HEK293 (cell line): ENCODE measurements at regions not wholly inside any gene's neighbourhood (a gene's known extent, or its start where the extent isn't known, plus 50 kb on each side); places are given as distances from the start of the nearest gene placed in this dataset.

Source experiments
- CTCF ChIA-PET: fragments of 350-600 bp; formaldehyde crosslinking; extraction: SDS; loops from one replicate; lab custom pipeline; 2021; ENCODE audit warnings: antibody characterized with exemption; lab: Yijun Ruan, JAX
- POLR2A ChIA-PET: fragments of 300-600 bp; formaldehyde crosslinking; extraction: SDS; loops from one replicate; lab custom pipeline; 2020; ENCODE audit warnings: antibody characterized with exemption, inconsistent platforms; lab: Yijun Ruan, JAX
- H3K27ac ChIP-seq: fragments of 200-500 bp; sonication (Bioruptor generic); 2 replicates; pipeline ENCODE4 v1.5.1; 2014; ENCODE audit warnings: low read depth, low read length, control low read depth, inconsistent platforms; ENCODE audit errors: extremely low read depth
- H3K36me3 ChIP-seq, 2 experiments: fragments of 200-500 bp in 1 of 2; sonication (Bioruptor generic) in 1 of 2; 1 replicate in 1 of 2; 2 replicates in 1 of 2; pipeline ENCODE4 v1.5.1; 2014 to 2017; ENCODE audit warnings: inconsistent platforms in 2 of 2, low read length in 2 of 2; ENCODE audit not compliant: control insufficient read depth in 2 of 2, insufficient read depth in 1 of 2
- H3K4me1 ChIP-seq: fragments of 200-500 bp; sonication (Bioruptor generic); 2 replicates; pipeline ENCODE4 v1.5.1; 2014; ENCODE audit warnings: mild to moderate bottlenecking, low read length, inconsistent platforms; ENCODE audit not compliant: control insufficient read depth, insufficient read depth
- H3K4me3 ChIP-seq: 2 replicates; pipeline ENCODE4 v1.5.1; 2011; ENCODE audit warnings: low read depth, mild to moderate bottlenecking, control low read depth, low read length, moderate library complexity
- H3K9me3 ChIP-seq: fragments of 200-500 bp; sonication (Bioruptor generic); 2 replicates; pipeline ENCODE4 v1.5.1; 2014; ENCODE audit warnings: low read depth, low read length, inconsistent platforms; ENCODE audit not compliant: control insufficient read depth, insufficient read depth
- ATF2 ChIP-seq: fragments of 450-650 bp; formaldehyde crosslinking; IDR thresholded peaks from 2 replicates; pipeline ENCODE4 v1.5.1; 2016; ENCODE audit warnings: missing biosample characterization, missing genetic modification characterization, low read depth
- PRDM10 ChIP-seq: fragments of 450-650 bp; formaldehyde crosslinking; IDR thresholded peaks from 2 replicates; pipeline ENCODE4 v1.5.1; 2016; ENCODE audit warnings: missing biosample characterization, missing genetic modification characterization
- ZBTB21 ChIP-seq: fragments of 450-650 bp; formaldehyde crosslinking; IDR thresholded peaks from 2 replicates; pipeline ENCODE4 v1.5.1; 2017; ENCODE audit warnings: missing biosample characterization, missing genetic modification characterization
- ZNF114 ChIP-seq: fragments of 450-650 bp; formaldehyde crosslinking; IDR thresholded peaks from 2 replicates; pipeline ENCODE4 v1.5.0; 2017; ENCODE audit warnings: missing biosample characterization, missing genetic modification characterization
- ZNF169 ChIP-seq: fragments of 450-650 bp; formaldehyde crosslinking; IDR thresholded peaks from 2 replicates; pipeline ENCODE4 v1.5.1; 2016; ENCODE audit warnings: missing biosample characterization, missing genetic modification characterization
- ZNF248 ChIP-seq: fragments of 450-650 bp; formaldehyde crosslinking; IDR thresholded peaks from 2 replicates; pipeline ENCODE4 v1.5.1; 2017; ENCODE audit warnings: missing biosample characterization, missing genetic modification characterization
- ZNF292 ChIP-seq: fragments of 450-650 bp; formaldehyde crosslinking; IDR thresholded peaks from 2 replicates; pipeline ENCODE4 v1.5.1; 2016; ENCODE audit warnings: low read depth, missing biosample characterization, missing genetic modification characterization, borderline replicate concordance
- ZNF335 ChIP-seq: fragments of 450-650 bp; formaldehyde crosslinking; conservative IDR thresholded peaks from 2 replicates; pipeline ENCODE4 v1.5.1; 2016; ENCODE audit warnings: missing biosample characterization, missing genetic modification characterization
- ZNF362 ChIP-seq: fragments of 450-650 bp; formaldehyde crosslinking; IDR thresholded peaks from 2 replicates; pipeline ENCODE4 v1.5.1; 2016; ENCODE audit warnings: missing biosample characterization, missing genetic modification characterization
- ZNF549 ChIP-seq: fragments of 450-650 bp; IDR thresholded peaks from 2 replicates; pipeline ENCODE4 v1.5.1; 2018; ENCODE audit warnings: missing biosample characterization, missing genetic modification characterization, mild to moderate bottlenecking, inconsistent platforms, moderate library complexity
- ZNF558 ChIP-seq: fragments of 450-650 bp; formaldehyde crosslinking; IDR thresholded peaks from 2 replicates; pipeline ENCODE4 v1.5.1; 2016; ENCODE audit warnings: missing biosample characterization, missing genetic modification characterization
- ZNF610 ChIP-seq: fragments of 450-650 bp; formaldehyde crosslinking; IDR thresholded peaks from 2 replicates; pipeline ENCODE4 v1.5.1; 2016; ENCODE audit warnings: missing biosample characterization, missing genetic modification characterization, borderline replicate concordance
- ZNF624 ChIP-seq: fragments of 450-650 bp; formaldehyde crosslinking; IDR thresholded peaks from 2 replicates; pipeline ENCODE4 v1.5.1; 2017; ENCODE audit warnings: missing biosample characterization, missing genetic modification characterization
- ZNF645 ChIP-seq: fragments of 450-650 bp; formaldehyde crosslinking; IDR thresholded peaks from 2 replicates; pipeline ENCODE4; 2016; ENCODE audit warnings: missing biosample characterization, missing genetic modification characterization
- ZNF692 ChIP-seq: fragments of 450-650 bp; formaldehyde crosslinking; IDR thresholded peaks from 2 replicates; pipeline ENCODE4 v1.5.1; 2016; ENCODE audit warnings: missing biosample characterization, missing genetic modification characterization
- ZNF704 ChIP-seq: fragments of 450-650 bp; formaldehyde crosslinking; IDR thresholded peaks from 2 replicates; pipeline ENCODE4 v1.5.1; 2016; ENCODE audit warnings: missing biosample characterization, missing genetic modification characterization
- ZNF707 ChIP-seq: fragments of 450-650 bp; formaldehyde crosslinking; IDR thresholded peaks from 2 replicates; pipeline ENCODE4 v1.5.1; 2016; ENCODE audit warnings: missing biosample characterization, missing genetic modification characterization
- ZNF837 ChIP-seq: fragments of 450-650 bp; formaldehyde crosslinking; IDR thresholded peaks from 2 replicates; pipeline ENCODE4 v1.5.1; 2016; ENCODE audit warnings: missing biosample characterization, missing genetic modification characterization
- ZNF843 ChIP-seq: fragments of 450-650 bp; formaldehyde crosslinking; IDR thresholded peaks from 2 replicates; pipeline ENCODE4 v1.5.1; 2016; ENCODE audit warnings: missing biosample characterization, missing genetic modification characterization

- H3K36me3 ChIP-seq: no peaks in the 10 kb centered on the region
- H3K9me3 ChIP-seq: no peaks in the 10 kb centered on the region
- TF ChIP-seq ZNF692 (tag by site-specific recombination) (no peak), ZNF843 (tag by site-specific recombination) (no peak), ZNF645 (tag by site-specific recombination) (no peak), ATF2 (tag by site-specific recombination) (no peak), ZNF114 (tag by site-specific recombination) (no peak), ZNF248 (tag by site-specific recombination) (no peak), ZNF549 (tag by site-specific recombination) (no peak), ZNF362 (tag by site-specific recombination) (no peak), PRDM10 (tag by site-specific recombination) (no peak), ZNF558 (tag by site-specific recombination) (no peak), ZNF335 (tag by site-specific recombination) (no peak), ZNF169 (no peak), ZBTB21 (tag by site-specific recombination) (no peak), ZNF837 (tag by site-specific recombination) (no peak), ZNF624 (tag by site-specific recombination) (no peak), ZNF704 (no peak), ZNF707 (tag by site-specific recombination) (no peak), ZNF292 (no peak), ZNF610 (no peak)
- ChIA-PET POLR2A (no interaction called here), CTCF (interaction anchor here (0.6 kb wide), 1 partner anchor 155 kb away, joined by 9 read pairs; no protein-coding TSS in a partner anchor)
- no peaks in the 10 kb centered on the region for H3K4me1 ChIP-seq
- H3K27ac ChIP-seq: no peak overlapping the region
- no peak overlapping the region for H3K4me3 ChIP-seq
Observed at GRCh38 chr6:115634887-115635286, 425.8 kb downstream of the FRK start.
